HL-60 (cell line): ENCODE measurements at regions not wholly inside any gene's neighbourhood (a gene's known extent, or its start where the extent isn't known, plus 50 kb on each side); places are given as distances from the start of the nearest gene placed in this dataset.

Source experiments
- DNase-seq, 2 experiments: peaks; one replicate each; pipeline ENCODE4 v3.0.0-alpha.2; 2010 to 2020; ENCODE audit warnings: low read depth in 1 of 2, low spot score in 1 of 2
- H3K27ac ChIP-seq: fragments of 250-450 bp; sonication (Bioruptor Pico); replicated peaks from 2 replicates; pipeline ENCODE4 v1.5.1; 2020; ENCODE audit warnings: mild to moderate bottlenecking, moderate library complexity
- H3K27me3 ChIP-seq: fragments of 250-450 bp; sonication (Bioruptor Pico); 2 replicates; pipeline ENCODE4 v1.5.1; 2021; ENCODE audit warnings: mild to moderate bottlenecking, moderate library complexity; ENCODE audit not compliant: insufficient read depth, poor library complexity, severe bottlenecking
- H3K4me3 ChIP-seq: replicated peaks from 2 replicates; pipeline ENCODE4 v1.5.1; 2011; ENCODE audit warnings: mild to moderate bottlenecking, control low read depth, low read length; ENCODE audit not compliant: insufficient read depth
- CTCF ChIP-seq: IDR thresholded peaks from one replicate; pipeline ENCODE4 v1.5.1; 2011; ENCODE audit warnings: low read length, control low read depth, inconsistent platforms; ENCODE audit not compliant: insufficient read depth
- GABPA ChIP-seq: IDR thresholded peaks from 2 replicates; pipeline ENCODE4 v1.6.1; 2012; ENCODE audit warnings: low read depth
- POLR2AphosphoS5 ChIP-seq: IDR thresholded peaks from 2 replicates; pipeline ENCODE4 v1.6.1; 2012; ENCODE audit warnings: low read depth
- REST ChIP-seq: IDR thresholded peaks from 2 replicates; pipeline ENCODE4 v1.6.1; 2012; ENCODE audit warnings: low read depth; ENCODE audit not compliant: insufficient replicate concordance
- SPI1 ChIP-seq: IDR thresholded peaks from 2 replicates; pipeline ENCODE4 v1.6.1; 2012; ENCODE audit warnings: low read depth, mild to moderate bottlenecking, borderline replicate concordance

GRCh38 chr5:155974369-155974768 lies 352.6 kb upstream of the SGCD start:
- no peak for DNase-seq
- Histone ChIP-seq H3K27me3 (no peaks in the 10 kb centered on the region), H3K27ac (no peak overlapping the region), H3K4me3 (no peak overlapping the region)
- TF ChIP-seq REST (no peak), CTCF (no peak), SPI1 (no peak), GABPA (no peak), POLR2AphosphoS5 (no peak)

GRCh38 chr5:155978850-155979249 lies 348.1 kb upstream of the SGCD start:
- TF ChIP-seq GABPA (no peak), POLR2AphosphoS5 (no peak), REST (no peak), SPI1 (no peak), CTCF (no peak)
- no peak for DNase-seq

GRCh38 chr5:155982354-155982753 lies 344.6 kb upstream of the SGCD start:
- no peak for TF ChIP-seq GABPA
- TF ChIP-seq POLR2AphosphoS5, result no peak
- no peak for TF ChIP-seq CTCF
- no peak for TF ChIP-seq REST
- no peak for TF ChIP-seq SPI1
- no peak overlapping the region for H3K27ac ChIP-seq
- H3K4me3 ChIP-seq, result no peak overlapping the region
- H3K27me3 ChIP-seq, result peaks cover 3% of the 10 kb centered on the region
- DNase-seq, result no peak

More at GRCh38 chr5:155978850-155979249, 348.1 kb upstream of the SGCD start:
- Histone ChIP-seq H3K27ac (no peak overlapping the region), H3K27me3 (peaks cover 3% of the 10 kb centered on the region), H3K4me3 (no peak overlapping the region)
